K562 (cell line): ENCODE measurements at regions not wholly inside any gene's neighbourhood (a gene's known extent, or its start where the extent isn't known, plus 50 kb on each side); places are given as distances from the start of the nearest gene placed in this dataset.

Experiments
- ATAC-seq: fragments of 200-7000 bp; cut with Tn5 transposase; 3 replicates; pipeline ENCODE4 v1.9.1; 2020; ENCODE audit warnings: moderate library complexity
- BruUV-seq: library from RNA; stranded (reverse); fragments of 400-500 nt; replicated peaks from 2 replicates; lab custom pipeline; 2021; lab: Mats Ljungman, UMichigan
- CTCF ChIA-PET: fragments of 300-600 bp; formaldehyde crosslinking; extraction: SDS; loops from one replicate; lab custom pipeline; 2021; ENCODE audit warnings: low intra/inter-chr PET ratio; lab: Yijun Ruan, JAX
- POLR2A ChIA-PET: fragments of 300-600, 350-650 bp; sonication (Branson Sonifier 250); formaldehyde crosslinking; extraction: SDS; loops from one replicate; lab custom pipeline; 2021; ENCODE audit warnings: antibody characterized with exemption, inconsistent platforms; lab: Yijun Ruan, JAX
- DNase-seq, 4 experiments: peaks; one replicate each; pipeline versions ENCODE4 v3.0.0 to v3.0.0-alpha.2; 2011 to 2018; ENCODE audit warnings: low spot score in 3 of 4, mixed read lengths in 3 of 4; ENCODE audit errors: extremely low read depth in 1 of 4
- FAIRE-seq: peaks from 2 replicates; lab custom pipeline; 2011; peaks lifted over from hg19 to GRCh38; lab: Jason Lieb, UNC
- H2AFZ ChIP-seq: 2 replicates; pipeline ENCODE4 v1.6.0; 2011; ENCODE audit warnings: low read depth, low read length, control low read depth, inconsistent platforms
- H3K27ac ChIP-seq: fragments of 200-600 bp; 3 replicates; pipeline ENCODE4 v1.8.0; 2011; ENCODE audit warnings: low read depth, mild to moderate bottlenecking, control low read depth, inconsistent platforms, low read length, moderate library complexity, mixed read lengths; ENCODE audit errors: extremely low read depth
- H3K27me3 ChIP-seq, 2 experiments: fragments of 300-600 bp in 1 of 2; 2 replicates in 1 of 2; 3 replicates in 1 of 2; pipeline versions ENCODE4 v1.6.0 to v1.8.0; 2011; ENCODE audit warnings: inconsistent platforms in 2 of 2, low read length in 2 of 2, mild to moderate bottlenecking in 1 of 2, mixed read lengths in 1 of 2, moderate library complexity in 1 of 2; ENCODE audit not compliant: control insufficient read depth in 2 of 2, insufficient read depth in 2 of 2
- H3K36me3 ChIP-seq: fragments of 300-600 bp; 3 replicates; pipeline ENCODE4 v1.8.0; 2011; ENCODE audit warnings: mild to moderate bottlenecking, low read length, inconsistent platforms; ENCODE audit not compliant: control insufficient read depth, insufficient read depth
- H3K4me1 ChIP-seq, 2 experiments: fragments of 200-600 bp in 1 of 2; replicated peaks in 1 of 2; 2 replicates in 1 of 2; 3 replicates in 1 of 2; pipeline versions ENCODE4 v1.5.1 to v1.8.0; 2011; ENCODE audit warnings: inconsistent platforms in 2 of 2, low read length in 2 of 2, mild to moderate bottlenecking in 1 of 2, mixed read lengths in 1 of 2, moderate library complexity in 1 of 2; ENCODE audit not compliant: control insufficient read depth in 2 of 2, insufficient read depth in 2 of 2
- H3K4me2 ChIP-seq: 2 replicates; pipeline ENCODE4 v1.6.1; 2011; ENCODE audit warnings: low read length, control low read depth, inconsistent platforms, mixed read lengths; ENCODE audit not compliant: insufficient read depth
- H3K4me3 ChIP-seq: fragments of 200-600 bp; sonication (generic), shearing (Covaris generic); 2 replicates; pipeline ENCODE4 v1.5.1; 2016; ENCODE audit warnings: control low read depth, inconsistent platforms
- H3K79me2 ChIP-seq: fragments of 200-600 bp; 3 replicates; pipeline ENCODE4 v1.8.0; 2011; ENCODE audit warnings: low read length, inconsistent platforms; ENCODE audit not compliant: control insufficient read depth, insufficient read depth
- H3K9ac ChIP-seq, 2 experiments: 2 replicates each; pipeline versions ENCODE4 v1.6.0 to v1.6.1; 2011; ENCODE audit warnings: low read depth in 2 of 2, low read length in 2 of 2, control low read depth in 1 of 2, inconsistent platforms in 1 of 2, mild to moderate bottlenecking in 1 of 2, mixed read lengths in 1 of 2; ENCODE audit not compliant: insufficient read depth in 1 of 2
- H3K9me1 ChIP-seq: one replicate; pipeline ENCODE4 v1.6.0; 2011; ENCODE audit warnings: inconsistent platforms, mild to moderate bottlenecking, low read length, moderate library complexity; ENCODE audit not compliant: control insufficient read depth, insufficient read depth
- H3K9me3 ChIP-seq: replicated peaks from 2 replicates; pipeline ENCODE4 v1.5.1; 2011; ENCODE audit warnings: low read depth, low read length, inconsistent platforms; ENCODE audit not compliant: control insufficient read depth, insufficient read depth
- H4K20me1 ChIP-seq: replicated peaks from 2 replicates; pipeline ENCODE4 v1.6.1; 2011; ENCODE audit warnings: low read length, inconsistent platforms, mixed read lengths; ENCODE audit not compliant: control insufficient read depth, insufficient read depth
- CC2D1A ChIP-seq: fragments of 450-650 bp; IDR thresholded peaks from 2 replicates; pipeline ENCODE4 v1.6.1; 2017; ENCODE audit warnings: mild to moderate bottlenecking
- FOXP1 ChIP-seq: sonication (generic); formaldehyde crosslinking; IDR thresholded peaks from 2 replicates; pipeline ENCODE4 v1.8.0; 2022; ENCODE audit warnings: mild to moderate bottlenecking, missing genetic modification reagents
- KAT7 ChIP-seq: sonication (generic); formaldehyde crosslinking; IDR thresholded peaks from 2 replicates; pipeline ENCODE4 v1.8.0; 2022; ENCODE audit warnings: missing genetic modification reagents, mild to moderate bottlenecking, borderline replicate concordance
- KLF1 ChIP-seq: fragments of 450-650 bp; IDR thresholded peaks from 2 replicates; pipeline ENCODE4 v1.6.1; 2016; ENCODE audit warnings: missing genetic modification characterization, missing compliant biosample characterization
- KLF6 ChIP-seq: fragments of 250-450 bp; sonication (Bioruptor Pico); IDR thresholded peaks from 2 replicates; pipeline ENCODE4 v1.4.0; 2020; ENCODE audit warnings: mild to moderate bottlenecking, moderate library complexity, borderline replicate concordance
- MAX ChIP-seq: sonication (generic); formaldehyde crosslinking; IDR thresholded peaks from 2 replicates; pipeline ENCODE4 v1.9.0; 2022; ENCODE audit warnings: mild to moderate bottlenecking, missing genetic modification reagents
- NBN ChIP-seq: fragments of 450-650 bp; IDR thresholded peaks from 2 replicates; pipeline ENCODE4 v1.6.1; 2016; ENCODE audit warnings: low read depth, mild to moderate bottlenecking
- SRSF3 ChIP-seq: fragments of 200-400 bp; formaldehyde crosslinking; IDR thresholded peaks from 2 replicates; pipeline ENCODE4 v1.6.1; 2016; ENCODE audit warnings: mild to moderate bottlenecking, low read length, moderate library complexity; ENCODE audit not compliant: insufficient read depth
- WGBS: fragments of 100-300 bp; shearing (Covaris generic); methylation state at CpG from one replicate; pipeline ENCODE4 v1.1.6; 2016; ENCODE audit warnings: low coverage, mixed read lengths; ENCODE audit not compliant: insufficient coverage; ENCODE audit errors: missing lambda C conversion rate; 5-methylcytosine and 5-hydroxymethylcytosine counted together
- in situ Hi-C: fragments of 300-500 bp; cut with MboI; formaldehyde crosslinking; loops from 4 replicates; pipeline ENCODE4 v1.15.0; 2018; ENCODE audit warnings: inconsistent platforms, mixed read lengths
- intact Hi-C: fragments of 100-400 bp; cut with micrococcal nuclease; formaldehyde crosslinking; loops from 2 replicates; pipeline ENCODE4 v1.14.2; 2022
- TF ChIP-seq, protein P1 (sequence below): fragments of 450-650 bp; formaldehyde crosslinking; IDR thresholded peaks from 2 replicates; pipeline ENCODE4 v1.4.0; 2020; ENCODE audit warnings: mild to moderate bottlenecking, moderate library complexity
- TF ChIP-seq, protein P2 (sequence below), 2 experiments: fragments of 150-350 bp in 1 of 2; IDR thresholded peaks; 2 replicates each; pipeline ENCODE4 v1.6.1; 2012 to 2016; ENCODE audit warnings: low read depth in 2 of 2, low read length in 2 of 2, mild to moderate bottlenecking in 1 of 2, moderate library complexity in 1 of 2

GRCh38 chr4:165680821-165681220, 192.2 kb upstream of the TLL1 start (continued):
- no peak for TF ChIP-seq KAT7 (CRISPR knock-in tag)

DNA sequence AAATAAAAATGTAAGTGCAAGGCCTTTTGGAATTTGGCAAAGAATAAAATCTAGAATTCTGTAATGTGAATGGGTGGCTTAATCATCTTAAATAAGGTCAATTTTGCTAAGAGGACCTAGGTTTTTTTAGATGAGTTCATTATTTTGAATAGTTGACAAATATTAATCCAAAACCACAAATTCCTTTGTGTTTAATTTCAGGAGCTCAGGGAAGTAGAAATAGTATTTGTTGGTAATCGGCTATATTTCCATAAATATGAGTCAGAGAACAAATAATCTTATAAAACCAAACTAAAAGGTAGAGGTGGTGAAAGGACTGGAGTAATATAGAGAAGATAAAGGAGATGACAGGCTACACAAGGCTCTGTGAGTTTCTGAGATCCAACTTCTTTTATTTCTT, 190.4 kb upstream of the TLL1 start:
- Histone ChIP-seq H3K9me1 (no peaks in the 10 kb centered on the region), H3K4me1 (no peaks in the 10 kb centered on the region), H3K9me3 (no peaks in the 10 kb centered on the region), H3K79me2 (no peaks in the 10 kb centered on the region), H2AFZ (no peak overlapping the region), H3K27me3 (no peaks in the 10 kb centered on the region), H3K9ac (no peak overlapping the region), H3K27ac (no peak overlapping the region), H3K36me3 (no peaks in the 10 kb centered on the region), H4K20me1 (no peaks in the 10 kb centered on the region), H3K4me3 (no peak overlapping the region), H3K4me2 (no peak overlapping the region)
- in situ Hi-C loops: no loop called here
- ChIA-PET POLR2A (no interaction called here), CTCF (no interaction called here)
- FAIRE-seq (no peak), DNase-seq (no peak), ATAC-seq (no peak)
- intact Hi-C loops: no loop called here
- no TSS peak for BruUV-seq
- 0% methylated on average over 1 of the region's 1 CpG for WGBS
- TF ChIP-seq KLF6 (CRISPR knock-in tag) (no peak), NBN (no peak), MAX (CRISPR knock-in tag) (no peak), SRSF3 (no peak), FOXP1 (CRISPR knock-in tag) (no peak), KLF1 (no peak), CC2D1A (no peak)
- TF ChIP-seq, protein P1, sequence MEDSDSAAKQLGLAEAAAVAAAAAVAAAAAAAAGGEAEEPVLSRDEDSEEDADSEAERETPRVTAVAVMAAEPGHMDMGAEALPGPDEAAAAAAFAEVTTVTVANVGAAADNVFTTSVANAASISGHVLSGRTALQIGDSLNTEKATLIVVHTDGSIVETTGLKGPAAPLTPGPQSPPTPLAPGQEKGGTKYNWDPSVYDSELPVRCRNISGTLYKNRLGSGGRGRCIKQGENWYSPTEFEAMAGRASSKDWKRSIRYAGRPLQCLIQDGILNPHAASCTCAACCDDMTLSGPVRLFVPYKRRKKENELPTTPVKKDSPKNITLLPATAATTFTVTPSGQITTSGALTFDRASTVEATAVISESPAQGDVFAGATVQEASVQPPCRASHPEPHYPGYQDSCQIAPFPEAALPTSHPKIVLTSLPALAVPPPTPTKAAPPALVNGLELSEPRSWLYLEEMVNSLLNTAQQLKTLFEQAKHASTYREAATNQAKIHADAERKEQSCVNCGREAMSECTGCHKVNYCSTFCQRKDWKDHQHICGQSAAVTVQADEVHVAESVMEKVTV: no peak
- TF ChIP-seq, protein P2, sequence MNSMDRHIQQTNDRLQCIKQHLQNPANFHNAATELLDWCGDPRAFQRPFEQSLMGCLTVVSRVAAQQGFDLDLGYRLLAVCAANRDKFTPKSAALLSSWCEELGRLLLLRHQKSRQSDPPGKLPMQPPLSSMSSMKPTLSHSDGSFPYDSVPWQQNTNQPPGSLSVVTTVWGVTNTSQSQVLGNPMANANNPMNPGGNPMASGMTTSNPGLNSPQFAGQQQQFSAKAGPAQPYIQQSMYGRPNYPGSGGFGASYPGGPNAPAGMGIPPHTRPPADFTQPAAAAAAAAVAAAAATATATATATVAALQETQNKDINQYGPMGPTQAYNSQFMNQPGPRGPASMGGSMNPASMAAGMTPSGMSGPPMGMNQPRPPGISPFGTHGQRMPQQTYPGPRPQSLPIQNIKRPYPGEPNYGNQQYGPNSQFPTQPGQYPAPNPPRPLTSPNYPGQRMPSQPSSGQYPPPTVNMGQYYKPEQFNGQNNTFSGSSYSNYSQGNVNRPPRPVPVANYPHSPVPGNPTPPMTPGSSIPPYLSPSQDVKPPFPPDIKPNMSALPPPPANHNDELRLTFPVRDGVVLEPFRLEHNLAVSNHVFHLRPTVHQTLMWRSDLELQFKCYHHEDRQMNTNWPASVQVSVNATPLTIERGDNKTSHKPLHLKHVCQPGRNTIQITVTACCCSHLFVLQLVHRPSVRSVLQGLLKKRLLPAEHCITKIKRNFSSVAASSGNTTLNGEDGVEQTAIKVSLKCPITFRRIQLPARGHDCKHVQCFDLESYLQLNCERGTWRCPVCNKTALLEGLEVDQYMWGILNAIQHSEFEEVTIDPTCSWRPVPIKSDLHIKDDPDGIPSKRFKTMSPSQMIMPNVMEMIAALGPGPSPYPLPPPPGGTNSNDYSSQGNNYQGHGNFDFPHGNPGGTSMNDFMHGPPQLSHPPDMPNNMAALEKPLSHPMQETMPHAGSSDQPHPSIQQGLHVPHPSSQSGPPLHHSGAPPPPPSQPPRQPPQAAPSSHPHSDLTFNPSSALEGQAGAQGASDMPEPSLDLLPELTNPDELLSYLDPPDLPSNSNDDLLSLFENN (IDR thresholded peaks at IDR 0.05; ENCODE audit: low read depth in 2 of 2, low read length in 2 of 2): no peak
